PC-3 (cell line): ENCODE measurements at regions not wholly inside any gene's neighbourhood (a gene's known extent, or its start where the extent isn't known, plus 50 kb on each side); places are given as distances from the start of the nearest gene placed in this dataset.

Experiments
- CTCF ChIP-seq: fragments of 300-600 bp; sonication (generic); conservative IDR thresholded peaks from 2 replicates; pipeline ENCODE4 v1.5.1; 2017; ENCODE audit warnings: antibody characterized with exemption, low read depth, mild to moderate bottlenecking, low read length
- EZH2 ChIP-seq: fragments of 300-600 bp; sonication (generic); IDR thresholded peaks from one replicate; pipeline ENCODE4 v1.6.1; 2017; ENCODE audit warnings: antibody characterized with exemption, mild to moderate bottlenecking, low read length; ENCODE audit not compliant: unreplicated experiment
- EZH2phosphoT487 ChIP-seq: fragments of 300-600 bp; sonication (generic); IDR thresholded peaks from 2 replicates; pipeline ENCODE4 v1.6.1; 2018; ENCODE audit warnings: mild to moderate bottlenecking, antibody characterized with exemption, low read length, borderline replicate concordance

DNA sequence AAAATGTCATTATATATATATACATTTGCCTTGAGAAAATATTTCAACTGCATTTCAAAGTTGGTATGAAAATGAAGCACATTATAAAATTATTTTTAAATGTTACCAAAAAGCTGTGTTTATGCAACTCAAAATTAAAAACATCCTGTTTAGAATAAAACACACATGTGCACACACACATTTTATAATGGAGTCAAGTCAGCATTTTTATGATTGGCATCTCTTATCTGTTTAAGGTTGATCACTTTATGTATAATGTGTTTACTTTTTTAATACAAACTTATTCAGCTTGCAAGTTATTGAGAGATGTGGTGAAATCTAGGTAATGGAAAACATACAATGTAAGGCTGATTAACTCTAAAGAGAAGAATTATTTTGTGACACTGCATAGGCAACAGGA lies 80.4 kb downstream of the IFI44 start:
- TF ChIP-seq CTCF, result no peak
- TF ChIP-seq EZH2, result no peak
- no peak for TF ChIP-seq EZH2phosphoT487
